ENCODE measurements at regions not wholly inside any gene's neighbourhood (a gene's known extent, or its start where the extent isn't known, plus 50 kb on each side); places are given as distances from the start of the nearest gene placed in this dataset.

GRCh38 chr16:76976756-76977155, 214.2 kb upstream of the MON1B start:
- H3K36me3 ChIP-seq (ENCODE audit: low read depth, low read length): no peaks in the 10 kb centered on the region
- no peaks in the 10 kb centered on the region for H3F3A ChIP-seq (ENCODE audit: low read length, unreplicated experiment)
- no peaks in the 10 kb centered on the region for H3K79me2 ChIP-seq (ENCODE audit: low read length)
- ChIA-PET POLR2A (ENCODE audit: unreplicated experiment) (no interaction called here), CTCF (no interaction called here)
- no peak overlapping the region for H3K4me3 ChIP-seq (ENCODE audit: low read length)
- TF ChIP-seq EZH2phosphoT487 (IDR thresholded peaks at IDR 0.05; ENCODE audit: borderline replicate concordance, low read length) (no peak), EZH2 (IDR thresholded peaks at IDR 0.05; ENCODE audit: low read length, unreplicated experiment) (no peak)
- TF ChIP-seq, protein P1, sequence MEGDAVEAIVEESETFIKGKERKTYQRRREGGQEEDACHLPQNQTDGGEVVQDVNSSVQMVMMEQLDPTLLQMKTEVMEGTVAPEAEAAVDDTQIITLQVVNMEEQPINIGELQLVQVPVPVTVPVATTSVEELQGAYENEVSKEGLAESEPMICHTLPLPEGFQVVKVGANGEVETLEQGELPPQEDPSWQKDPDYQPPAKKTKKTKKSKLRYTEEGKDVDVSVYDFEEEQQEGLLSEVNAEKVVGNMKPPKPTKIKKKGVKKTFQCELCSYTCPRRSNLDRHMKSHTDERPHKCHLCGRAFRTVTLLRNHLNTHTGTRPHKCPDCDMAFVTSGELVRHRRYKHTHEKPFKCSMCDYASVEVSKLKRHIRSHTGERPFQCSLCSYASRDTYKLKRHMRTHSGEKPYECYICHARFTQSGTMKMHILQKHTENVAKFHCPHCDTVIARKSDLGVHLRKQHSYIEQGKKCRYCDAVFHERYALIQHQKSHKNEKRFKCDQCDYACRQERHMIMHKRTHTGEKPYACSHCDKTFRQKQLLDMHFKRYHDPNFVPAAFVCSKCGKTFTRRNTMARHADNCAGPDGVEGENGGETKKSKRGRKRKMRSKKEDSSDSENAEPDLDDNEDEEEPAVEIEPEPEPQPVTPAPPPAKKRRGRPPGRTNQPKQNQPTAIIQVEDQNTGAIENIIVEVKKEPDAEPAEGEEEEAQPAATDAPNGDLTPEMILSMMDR (conservative IDR thresholded peaks at IDR 0.05; ENCODE audit: low read depth, low read length): no peak
- H3K27me3 ChIP-seq (ENCODE audit: low read length): 0 out of 2 replicates have a peak, but pooled peaks cover 3% of the 10 kb centered on the region
- H3K27ac ChIP-seq (ENCODE audit: low read length): no peak overlapping the region
- no peaks in the 10 kb centered on the region for H3K9me3 ChIP-seq (ENCODE audit: low read length)
- ATAC-seq: no peak
- no TSS peak for BruUV-seq (replicated peaks)
- intact Hi-C loops (cut with micrococcal nuclease): no loop called here
- no peak overlapping the region for H2AFZ ChIP-seq (ENCODE audit: low read length)
- no peak overlapping the region for H3K9ac ChIP-seq (ENCODE audit: low read length)
- DNase-seq: no peak
- no peaks in the 10 kb centered on the region for H4K20me1 ChIP-seq (ENCODE audit: low read length)
- no peak overlapping the region for H3K4me2 ChIP-seq (ENCODE audit: low read length)
- H3K9me2 ChIP-seq (replicated peaks; ENCODE audit: low read length): no peaks in the 10 kb centered on the region
- H3K4me1 ChIP-seq (ENCODE audit: insufficient read depth, low read length): no peaks in the 10 kb centered on the region

- DNase-seq (no peak), ATAC-seq (no peak)
- ChIA-PET CTCF (no interaction called here), POLR2A (ENCODE audit: unreplicated experiment) (no interaction called here)
- H4K20me1 ChIP-seq (ENCODE audit: low read length): no peaks in the 10 kb centered on the region
- no peaks in the 10 kb centered on the region for H3K4me1 ChIP-seq (ENCODE audit: insufficient read depth, low read length)
- TF ChIP-seq EZH2 (IDR thresholded peaks at IDR 0.05; ENCODE audit: low read length, unreplicated experiment): no peak
- TF ChIP-seq EZH2phosphoT487 (IDR thresholded peaks at IDR 0.05; ENCODE audit: borderline replicate concordance, low read length): no peak
- TF ChIP-seq, protein P1 (conservative IDR thresholded peaks at IDR 0.05; ENCODE audit: low read depth, low read length): no peak
- H3K9me2 ChIP-seq (replicated peaks; ENCODE audit: low read length): no peaks in the 10 kb centered on the region
- intact Hi-C loops (cut with micrococcal nuclease): no loop called here
- H2AFZ ChIP-seq (ENCODE audit: low read length): no peak overlapping the region
- H3K9ac ChIP-seq (ENCODE audit: low read length): no peak overlapping the region
- H3K36me3 ChIP-seq (ENCODE audit: low read depth, low read length): no peaks in the 10 kb centered on the region
- H3K27me3 ChIP-seq (ENCODE audit: low read length): peaks cover 18% of the 10 kb centered on the region
- H3K4me3 ChIP-seq (ENCODE audit: low read length): no peak overlapping the region
- no peaks in the 10 kb centered on the region for H3K79me2 ChIP-seq (ENCODE audit: low read length)
- H3K9me3 ChIP-seq (ENCODE audit: low read length): no peaks in the 10 kb centered on the region
- no peaks in the 10 kb centered on the region for H3F3A ChIP-seq (ENCODE audit: low read length, unreplicated experiment)
- no peak overlapping the region for H3K4me2 ChIP-seq (ENCODE audit: low read length)
- BruUV-seq (replicated peaks): no TSS peak
- no peak overlapping the region for H3K27ac ChIP-seq (ENCODE audit: low read length)
These were observed 206.8 kb upstream of the MON1B start for GRCh38 chr16:76984196-76984595.

GRCh38 chr16:76985392-76986045, 205.5 kb upstream of the MON1B start:
- Histone ChIP-seq H3F3A (ENCODE audit: low read length, unreplicated experiment) (no peaks in the 10 kb centered on the region), H3K9ac (ENCODE audit: low read length) (no peak overlapping the region), H3K4me2 (ENCODE audit: low read length) (no peak overlapping the region), H3K27ac (ENCODE audit: low read length) (no peak overlapping the region), H3K4me3 (ENCODE audit: low read length) (no peak overlapping the region), H3K36me3 (ENCODE audit: low read depth, low read length) (no peaks in the 10 kb centered on the region), H3K27me3 (ENCODE audit: low read length) (peaks cover 31% of the 10 kb centered on the region), H4K20me1 (ENCODE audit: low read length) (no peaks in the 10 kb centered on the region), H3K9me2 (replicated peaks; ENCODE audit: low read length) (no peaks in the 10 kb centered on the region), H3K9me3 (ENCODE audit: low read length) (no peaks in the 10 kb centered on the region), H2AFZ (ENCODE audit: low read length) (no peak overlapping the region), H3K79me2 (ENCODE audit: low read length) (no peaks in the 10 kb centered on the region), H3K4me1 (ENCODE audit: insufficient read depth, low read length) (no peaks in the 10 kb centered on the region)
- intact Hi-C loops (cut with micrococcal nuclease): no loop called here
- DNase-seq (no peak), ATAC-seq (no peak)
- TF ChIP-seq EZH2phosphoT487 (IDR thresholded peaks at IDR 0.05; ENCODE audit: borderline replicate concordance, low read length) (no peak), EZH2 (IDR thresholded peaks at IDR 0.05; ENCODE audit: low read length, unreplicated experiment) (no peak)
- TF ChIP-seq, protein P1 (conservative IDR thresholded peaks at IDR 0.05; ENCODE audit: low read depth, low read length): no peak
- POLR2A ChIA-PET (ENCODE audit: unreplicated experiment): no interaction called here
- no TSS peak for BruUV-seq (replicated peaks)
- CTCF ChIA-PET: no interaction called here
